ENCODE measurements at regions not wholly inside any gene's neighbourhood (a gene's known extent, or its start where the extent isn't known, plus 50 kb on each side); places are given as distances from the start of the nearest gene placed in this dataset.
"Not testable (repeated sequence)": the region's sequence is repeated elsewhere in the genome, so short reads cannot be mapped to it uniquely, and the experiment has no call there.

DNA sequence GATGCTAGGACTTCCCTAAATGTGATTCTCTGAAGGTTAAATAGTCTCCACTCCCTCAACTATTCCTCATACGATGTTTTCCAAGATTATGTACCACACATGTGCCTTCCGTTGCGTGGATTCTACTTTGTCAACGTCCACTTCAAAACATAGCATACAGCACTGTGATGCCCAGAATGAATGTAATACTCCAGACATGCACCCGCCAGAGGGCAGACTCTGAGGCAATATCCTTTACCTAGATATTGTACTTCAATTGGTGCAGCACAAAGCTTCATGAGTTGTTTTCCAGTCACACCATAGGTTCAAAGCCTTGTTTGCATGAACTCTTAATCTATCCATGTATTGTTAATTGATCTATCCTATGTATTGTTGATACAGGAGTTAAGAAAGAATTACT, 201.0 kb upstream of the NABP1 start:
- no peak for DNase-seq (ENCODE audit: low read depth in 1 of 2, low spot score in 1 of 2)

DNA sequence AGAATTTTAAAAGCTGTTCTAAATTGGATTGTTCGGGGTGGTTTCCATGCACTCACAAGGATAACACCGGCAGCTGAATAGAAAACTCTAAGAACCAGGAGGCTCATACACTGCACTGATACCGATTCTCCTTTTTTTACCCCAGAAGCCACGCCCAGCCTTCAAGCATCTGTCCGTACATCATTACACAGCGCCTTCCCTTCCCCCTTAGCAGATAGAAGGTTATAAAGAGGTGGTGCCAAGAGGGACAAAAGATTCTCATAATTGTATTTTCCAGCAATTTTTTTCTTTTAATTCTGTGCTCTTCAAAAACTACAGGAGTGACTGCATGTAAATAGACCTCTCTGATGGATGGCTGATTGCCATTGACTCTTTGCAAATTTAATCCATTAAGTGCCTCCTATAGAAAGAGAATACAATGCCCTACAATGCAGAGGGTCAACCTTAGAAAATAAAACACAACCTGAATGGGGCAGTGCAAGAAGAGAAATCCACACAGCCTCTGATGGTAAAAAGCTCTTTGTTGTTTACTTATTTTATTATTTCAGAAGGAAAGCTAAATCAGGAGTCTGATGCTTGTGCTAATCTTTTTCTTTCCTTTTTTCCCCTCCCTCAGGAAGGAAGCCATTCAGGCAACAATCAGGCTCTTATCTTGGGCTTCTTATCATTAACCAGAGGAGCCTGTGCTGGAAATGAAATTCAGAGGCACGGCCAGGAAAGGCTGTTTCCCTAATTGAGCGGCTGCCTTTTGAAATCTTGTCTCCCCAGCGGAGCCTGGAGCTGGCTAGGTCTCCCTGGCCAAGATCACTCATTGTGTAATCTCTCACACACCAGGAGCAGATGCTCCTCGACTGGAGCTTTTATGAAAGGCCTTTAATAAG, 198.9 kb upstream of the NABP1 start:
- DNase-seq (ENCODE audit: low read depth in 1 of 2, low spot score in 1 of 2): no peak

DNA sequence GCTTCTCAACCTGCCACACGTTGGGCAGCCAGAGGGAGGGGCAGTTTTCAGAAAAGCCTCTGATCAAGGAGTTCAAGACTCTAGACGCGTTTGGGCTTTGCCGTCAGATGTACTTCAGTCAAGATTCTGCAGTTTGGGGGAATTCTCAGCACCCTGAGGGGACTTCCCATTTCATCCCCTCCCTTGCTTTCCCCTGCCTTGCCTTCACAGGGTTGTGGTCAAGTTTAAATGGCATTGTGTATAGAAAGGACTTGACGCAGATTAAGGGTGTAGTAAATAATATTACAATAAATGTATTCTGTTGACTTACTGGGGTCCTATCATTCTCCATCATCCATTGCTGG, 198.3 kb upstream of the NABP1 start:
- DNase-seq (ENCODE audit: low read depth in 1 of 2, low spot score in 1 of 2): no peak

- no peak for DNase-seq (ENCODE audit: low read depth in 1 of 2, low spot score in 1 of 2)
These were observed 196.4 kb upstream of the NABP1 start for GRCh38 chr2:191481305-191482070.

DNA sequence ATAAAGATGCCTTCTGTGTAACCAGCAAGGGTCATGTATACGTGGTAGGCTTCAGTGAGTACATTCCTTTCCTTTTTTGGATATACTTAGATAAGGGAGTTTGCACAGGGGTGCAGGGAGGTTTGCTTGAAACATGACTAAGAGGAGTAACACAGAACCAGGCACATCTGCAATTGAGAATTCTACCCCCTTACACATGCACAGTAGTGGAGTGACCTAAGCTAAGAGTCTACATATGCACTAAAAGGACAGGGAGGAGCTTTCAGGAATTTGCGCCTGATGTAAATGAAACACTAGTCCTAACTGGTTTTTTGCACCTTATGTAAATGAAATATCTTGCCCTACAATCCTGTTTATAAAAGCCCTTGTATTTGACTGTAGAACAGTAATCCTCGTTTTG, 194.8 kb upstream of the NABP1 start:
- DNase-seq (ENCODE audit: low read depth in 1 of 2, low spot score in 1 of 2): no peak

GRCh38 chr2:191486584-191487320, 191.2 kb upstream of the NABP1 start:
- no peak for DNase-seq (ENCODE audit: low read depth in 1 of 2, low spot score in 1 of 2)

- DNase-seq (ENCODE audit: low read depth in 1 of 2, low spot score in 1 of 2): no peak
These were observed 189.8 kb upstream of the NABP1 start for GRCh38 chr2:191488135-191488534.

- DNase-seq (ENCODE audit: low read depth in 1 of 2, low spot score in 1 of 2): no peak
These were observed 188.8 kb upstream of the NABP1 start for GRCh38 chr2:191489177-191489576.

DNA sequence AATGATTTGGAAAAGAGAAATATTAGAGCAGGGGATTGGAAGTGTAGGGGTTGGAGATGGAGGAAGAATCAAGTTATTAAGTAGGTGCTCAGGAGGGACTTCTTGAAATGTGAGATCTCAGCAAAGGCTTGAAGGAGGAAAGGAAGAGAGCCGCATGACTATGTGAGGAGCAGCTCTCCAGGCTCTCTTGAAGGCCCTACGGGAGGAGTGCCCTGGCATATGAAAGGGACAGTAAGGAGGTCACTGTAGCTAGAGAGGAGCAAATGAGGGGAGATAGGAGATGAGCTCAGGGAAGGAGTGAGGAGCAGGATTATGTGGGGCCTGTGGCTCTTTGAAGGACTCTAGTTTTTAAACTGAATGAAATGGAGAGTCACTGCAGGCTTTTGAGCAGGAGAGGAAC, 181.1 kb upstream of the NABP1 start:
- no peak for DNase-seq (ENCODE audit: low read depth in 1 of 2, low spot score in 1 of 2)

- no peak for DNase-seq (ENCODE audit: low read depth in 1 of 2, low spot score in 1 of 2)
These were observed 180.1 kb upstream of the NABP1 start for GRCh38 chr2:191497822-191498221.

DNA sequence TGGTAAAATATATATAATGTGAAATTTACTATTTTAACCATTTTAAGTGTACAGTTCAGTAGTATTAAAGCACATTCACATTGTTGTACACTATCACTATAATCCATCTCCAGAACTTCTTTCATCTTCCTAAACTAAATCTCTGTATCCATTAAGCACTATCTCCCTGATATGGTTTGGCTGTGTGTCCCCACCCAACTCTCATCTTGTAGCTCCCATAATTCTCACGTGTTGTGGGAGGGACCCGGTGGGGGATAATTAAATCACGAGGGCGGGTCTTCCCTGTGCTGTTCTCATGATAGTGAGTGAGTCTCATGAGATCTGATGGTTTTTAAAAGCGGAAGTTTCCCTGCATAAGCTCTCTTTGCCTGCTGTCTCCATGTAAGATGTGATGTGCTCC, 178.9 kb upstream of the NABP1 start:
- no peak for DNase-seq (ENCODE audit: low read depth in 1 of 2, low spot score in 1 of 2)

- no peak for DNase-seq (ENCODE audit: low read depth in 1 of 2, low spot score in 1 of 2)
These were observed 177.9 kb upstream of the NABP1 start for GRCh38 chr2:191499874-191500565.

GRCh38 chr2:191500566-191500883, 177.4 kb upstream of the NABP1 start:
- DNase-seq (ENCODE audit: low read depth in 1 of 2, low spot score in 1 of 2): no peak

DNA sequence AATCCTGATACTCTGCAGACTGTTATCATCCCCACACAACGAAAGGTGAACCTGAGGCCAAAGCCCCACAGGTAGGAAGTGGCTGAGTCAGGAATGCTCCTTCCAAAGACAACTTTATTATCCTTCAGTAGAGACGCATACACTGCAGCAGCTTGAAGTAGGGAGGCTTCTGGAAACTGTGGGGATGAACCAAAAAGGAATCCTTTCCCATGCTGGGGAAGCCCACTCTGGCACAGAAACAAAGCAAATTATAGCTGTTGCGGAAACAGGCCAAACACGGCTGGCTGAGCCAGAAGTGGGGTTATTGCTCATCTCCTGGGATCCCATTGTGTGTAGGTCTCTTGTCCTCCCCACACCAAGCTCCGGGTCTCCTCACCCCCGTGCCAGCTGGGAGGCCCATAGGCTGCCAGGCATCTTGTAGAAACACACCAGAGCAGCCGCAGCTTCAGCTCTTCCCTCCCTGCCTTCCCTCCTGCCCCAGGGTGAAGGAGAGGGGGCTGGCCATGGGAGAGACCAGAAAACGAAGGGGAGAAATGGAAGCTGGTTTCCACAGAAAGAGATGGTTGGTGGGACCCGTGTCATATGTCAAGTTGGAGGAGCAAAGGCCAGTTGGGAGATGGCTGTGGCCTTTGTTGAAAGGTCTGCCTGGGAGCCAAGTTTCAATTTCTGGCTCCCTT, 176.9 kb upstream of the NABP1 start:
- no peak for DNase-seq (ENCODE audit: low read depth in 1 of 2, low spot score in 1 of 2)

GRCh38 chr2:191501561-191502168, 176.3 kb upstream of the NABP1 start:
- no peak for DNase-seq (ENCODE audit: low read depth in 1 of 2, low spot score in 1 of 2)

GRCh38 chr2:191506515-191506914, 171.4 kb upstream of the NABP1 start:
- DNase-seq (ENCODE audit: low read depth in 1 of 2, low spot score in 1 of 2): no peak

GRCh38 chr2:191507252-191507853, 170.6 kb upstream of the NABP1 start:
- DNase-seq (ENCODE audit: low read depth in 1 of 2, low spot score in 1 of 2): not testable (repeated sequence)

- no peak for DNase-seq (ENCODE audit: low read depth in 1 of 2, low spot score in 1 of 2)
These were observed 169.2 kb upstream of the NABP1 start for GRCh38 chr2:191508738-191509137.

- no peak for DNase-seq (ENCODE audit: low read depth in 1 of 2, low spot score in 1 of 2)
These were observed 165.6 kb upstream of the NABP1 start for GRCh38 chr2:191512216-191512835.

- no peak for DNase-seq (ENCODE audit: low read depth in 1 of 2, low spot score in 1 of 2)
These were observed 165.1 kb upstream of the NABP1 start for GRCh38 chr2:191512874-191513273.

All from stimulated activated CD4-positive, alpha-beta T cell treated with anti-CD3 and anti-CD28 coated beads, Interleukin-15, amount 100 ng/mL, for 1 hour (primary cell).